G401 (cell line): ENCODE measurements at regions not wholly inside any gene's neighbourhood (a gene's known extent, or its start where the extent isn't known, plus 50 kb on each side); places are given as distances from the start of the nearest gene placed in this dataset.

Source experiments
- DNase-seq: peaks from one replicate; pipeline ENCODE4 v3.0.0-alpha.2; 2015; ENCODE audit warnings: low spot score
- in situ Hi-C: cut with HindIII; loops from 2 replicates; pipeline ENCODE4 v1.10.0; 2016; ENCODE audit warnings: low sequenced_read_pairs, mixed read lengths

GRCh38 chr1:234538062-234538731, 59.2 kb upstream of the TARBP1 start:
- DNase-seq: peak; percentile 54
- in situ Hi-C loops: no loop called here

- in situ Hi-C loops: no loop called here
- DNase-seq: no peak
These were observed 58.3 kb upstream of the TARBP1 start for GRCh38 chr1:234537236-234537635.

GRCh38 chr1:234536741-234537140, 57.8 kb upstream of the TARBP1 start:
- no peak for DNase-seq
- in situ Hi-C loops: no loop called here

- DNase-seq: no peak
- in situ Hi-C loops: no loop called here
These were observed 57.0 kb upstream of the TARBP1 start for GRCh38 chr1:234535763-234536515.

GRCh38 chr1:234535218-234535617, 56.2 kb upstream of the TARBP1 start:
- in situ Hi-C loops: no loop called here
- DNase-seq: no peak

- in situ Hi-C loops: no loop called here
These were observed 55.2 kb upstream of the TARBP1 start for GRCh38 chr1:234533975-234534876.

GRCh38 chr1:234533034-234533891, 54.3 kb upstream of the TARBP1 start:
- in situ Hi-C loops: no loop called here
- peak; percentile 43 for DNase-seq

More at GRCh38 chr1:234533975-234534876, 55.2 kb upstream of the TARBP1 start:
- DNase-seq: peak; percentile 46

GRCh38 chr1:234532503-234532922, 53.5 kb upstream of the TARBP1 start:
- peak; percentile 57 for DNase-seq
- in situ Hi-C loops: no loop called here

- in situ Hi-C loops: no loop called here
- DNase-seq: peak; percentile 61
These were observed 52.2 kb upstream of the TARBP1 start for GRCh38 chr1:234531151-234531635.

GRCh38 chr1:234530672-234531071, 51.7 kb upstream of the TARBP1 start:
- DNase-seq: no peak
- in situ Hi-C loops: no loop called here

- in situ Hi-C loops: no loop called here
- DNase-seq: no peak
These were observed 50.9 kb upstream of the TARBP1 start for GRCh38 chr1:234529950-234530237.

GRCh38 chr1:234529095-234529949, 50.3 kb upstream of the TARBP1 start:
- DNase-seq: no peak
- in situ Hi-C loops: no loop called here
